Effector memory CD8-positive, alpha-beta T cell (primary cell): ENCODE measurements at regions not wholly inside any gene's neighbourhood (a gene's known extent, or its start where the extent isn't known, plus 50 kb on each side); places are given as distances from the start of the nearest gene placed in this dataset.
"Not testable (repeated sequence)": the region's sequence is repeated elsewhere in the genome, so short reads cannot be mapped to it uniquely, and the experiment has no call there.

Experiments
- ATAC-seq: fragments of 150-1000 bp; cut with Tn5 transposase; replicated peaks from 2 replicates; pipeline ENCODE4 v1.10.0; 2021; ENCODE audit warnings: mild to moderate bottlenecking, moderate library complexity
- DNase-seq, 3 experiments: peaks; one replicate each; pipeline ENCODE4 v3.0.0; 2021
- H3K27ac Mint-ChIP-seq, 2 donors: one replicate each; pipeline ENCODE4 v1.8.0; 2022; ENCODE audit warnings: mild to moderate bottlenecking in 2 of 2, mixed read lengths in 2 of 2, moderate library complexity in 2 of 2
- H3K27me3 Mint-ChIP-seq, 2 donors: one replicate each; pipeline ENCODE4 v1.8.0; 2022; ENCODE audit warnings: mixed read lengths in 2 of 2
- H3K36me3 Mint-ChIP-seq: one replicate; pipeline ENCODE4 v1.8.0; 2022; ENCODE audit warnings: mild to moderate bottlenecking, moderate library complexity, mixed read lengths; ENCODE audit not compliant: insufficient read depth
- H3K4me1 Mint-ChIP-seq, 2 donors: one replicate each; pipeline ENCODE4 v1.8.0; 2022; ENCODE audit warnings: low read depth in 2 of 2, mixed read lengths in 2 of 2
- H3K4me3 Mint-ChIP-seq, 2 donors: one replicate each; pipeline ENCODE4 v1.8.0; 2022; ENCODE audit warnings: mild to moderate bottlenecking in 2 of 2, mixed read lengths in 2 of 2, moderate library complexity in 2 of 2
- H3K9me3 Mint-ChIP-seq, 2 donors: one replicate each; pipeline ENCODE4 v1.8.0; 2022; ENCODE audit warnings: mixed read lengths in 2 of 2

GRCh38 chr7:119223930-119224329 lies 999.4 kb downstream of the ANKRD7 start:
- ATAC-seq (no peak), DNase-seq (no peak)
- Mint-ChIP-seq H3K27ac (no peak overlapping the region), H3K27me3 (no peaks in the 10 kb centered on the region), H3K9me3 (peaks cover 11 to 26% of the 10 kb centered on the region in 2 donors), H3K4me3 (no peak overlapping the region), H3K36me3 (no peaks in the 10 kb centered on the region), H3K4me1 (no peaks in the 10 kb centered on the region)

DNA sequence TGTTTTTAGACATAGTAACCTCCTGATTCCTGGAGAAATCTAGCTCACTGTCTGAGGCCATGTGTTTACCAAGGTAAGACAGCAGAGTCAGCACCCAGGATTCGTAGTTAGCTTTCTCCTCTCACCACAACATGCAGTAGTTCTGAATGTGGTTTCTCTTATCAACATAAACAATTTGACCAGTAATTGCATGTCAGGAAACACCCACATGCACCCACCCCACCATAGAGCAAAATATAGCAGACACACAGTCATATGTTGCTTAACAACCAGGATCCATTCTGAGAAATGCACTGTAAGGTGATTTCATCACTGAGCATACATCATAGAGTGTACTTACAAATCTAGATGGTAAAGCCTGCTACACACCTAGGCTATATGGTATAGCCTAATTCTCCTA lies 1004.0 kb downstream of the ANKRD7 start:
- peaks cover 3 to 21% of the 10 kb centered on the region in 2 donors for H3K9me3 Mint-ChIP-seq
- H3K27me3 Mint-ChIP-seq, result no peaks in the 10 kb centered on the region
- DNase-seq, result no peak
- ATAC-seq, result no peak
- no peak overlapping the region for H3K4me3 Mint-ChIP-seq
- no peak overlapping the region for H3K27ac Mint-ChIP-seq
- no peaks in the 10 kb centered on the region for H3K4me1 Mint-ChIP-seq
- no peaks in the 10 kb centered on the region for H3K36me3 Mint-ChIP-seq

DNA sequence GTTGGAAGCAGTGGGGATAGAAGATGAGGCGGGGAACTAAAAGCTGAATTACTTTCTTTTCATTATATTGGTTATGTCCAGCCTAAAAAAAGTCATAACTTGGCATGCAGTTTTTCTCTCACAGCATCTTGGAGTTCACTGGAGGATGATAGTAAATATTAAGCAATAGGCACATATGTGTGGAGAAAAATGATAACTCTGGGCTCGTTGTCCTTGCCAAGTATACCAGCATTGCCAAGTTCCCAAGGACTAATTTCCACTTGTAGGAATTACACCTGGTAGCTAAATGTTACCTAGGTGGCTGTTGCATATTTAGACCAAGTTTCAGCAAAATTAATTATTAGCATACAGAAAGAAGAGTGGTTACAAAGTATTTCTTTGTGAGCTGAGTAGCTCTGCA lies 1007.6 kb downstream of the ANKRD7 start:
- Mint-ChIP-seq H3K36me3 (no peaks in the 10 kb centered on the region), H3K27me3 (no peaks in the 10 kb centered on the region), H3K4me1 (no peaks in the 10 kb centered on the region), H3K4me3 (no peak overlapping the region), H3K9me3 (peaks cover 0 to 14% of the 10 kb centered on the region in 2 donors), H3K27ac (no peak overlapping the region)
- DNase-seq (no peak), ATAC-seq (no peak)

GRCh38 chr7:119233015-119233414 lies 1008.5 kb downstream of the ANKRD7 start:
- no peaks in the 10 kb centered on the region for H3K4me1 Mint-ChIP-seq
- H3K27ac Mint-ChIP-seq, result no peak overlapping the region
- DNase-seq, result no peak

DNA sequence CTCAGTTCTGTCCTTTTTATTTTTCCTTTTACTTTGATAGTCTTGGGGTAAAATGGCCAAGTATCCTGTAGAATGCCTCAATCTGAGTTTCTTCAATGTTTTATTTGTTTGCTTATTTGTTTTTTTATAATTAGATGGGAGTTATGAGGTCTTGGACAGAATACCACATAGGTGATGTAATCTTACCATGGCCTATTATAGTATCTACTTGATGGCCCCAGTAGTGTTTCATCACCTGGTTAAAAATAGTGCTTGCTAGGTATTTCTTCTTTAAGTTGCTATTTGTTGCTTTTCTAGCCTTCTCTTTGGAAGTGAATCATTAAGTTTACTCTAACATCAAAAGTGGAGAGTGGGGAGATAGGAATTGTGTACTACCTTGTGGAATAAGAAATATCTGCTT lies 1020.0 kb upstream of the KCND2 start:
- no peaks in the 10 kb centered on the region for H3K27me3 Mint-ChIP-seq
- no peak for DNase-seq
- no peak overlapping the region for H3K4me3 Mint-ChIP-seq
- ATAC-seq, result no peak
- H3K9me3 Mint-ChIP-seq, result peaks cover 2 to 6% of the 10 kb centered on the region in 2 donors
- no peaks in the 10 kb centered on the region for H3K36me3 Mint-ChIP-seq
- no peak overlapping the region for H3K27ac Mint-ChIP-seq
- H3K4me1 Mint-ChIP-seq, result no peaks in the 10 kb centered on the region

More at GRCh38 chr7:119233015-119233414, 1008.5 kb downstream of the ANKRD7 start:
- H3K4me3 Mint-ChIP-seq, result no peak overlapping the region
- H3K27me3 Mint-ChIP-seq, result no peaks in the 10 kb centered on the region
- H3K36me3 Mint-ChIP-seq, result no peaks in the 10 kb centered on the region
- H3K9me3 Mint-ChIP-seq, result peaks cover 0 to 8% of the 10 kb centered on the region in 2 donors
- no peak for ATAC-seq

- Mint-ChIP-seq H3K27ac (no peak overlapping the region), H3K9me3 (peaks cover 5 to 6% of the 10 kb centered on the region in 2 donors), H3K27me3 (no peaks in the 10 kb centered on the region), H3K4me1 (no peaks in the 10 kb centered on the region), H3K4me3 (no peak overlapping the region), H3K36me3 (no peaks in the 10 kb centered on the region)
- ATAC-seq (no peak), DNase-seq (no peak)
Observed at GRCh38 chr7:119254742-119255141, 1018.2 kb upstream of the KCND2 start.

DNA sequence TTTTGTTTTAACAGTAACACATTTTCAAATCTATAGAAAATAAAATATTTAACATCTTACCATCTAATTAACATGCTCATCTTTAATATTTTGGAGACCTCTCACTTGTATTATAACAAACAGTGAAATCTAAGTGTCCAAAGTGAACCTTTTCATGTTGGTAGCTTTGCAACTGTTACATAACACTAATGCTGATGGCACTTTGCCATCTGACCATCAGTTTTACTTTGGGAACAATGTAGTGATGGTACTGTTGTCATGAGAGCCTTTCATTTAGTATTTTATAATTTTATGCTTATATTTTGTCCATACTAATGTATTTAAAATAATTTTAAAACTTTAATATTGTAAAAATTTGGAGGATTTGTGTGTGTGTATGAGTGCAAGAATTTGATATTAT lies 1017.0 kb upstream of the KCND2 start:
- DNase-seq, result no peak
- Mint-ChIP-seq H3K27me3 (no peaks in the 10 kb centered on the region), H3K4me1 (no peaks in the 10 kb centered on the region), H3K27ac (no peak overlapping the region), H3K9me3 (peaks cover 5 to 6% of the 10 kb centered on the region in 2 donors), H3K4me3 (no peak overlapping the region), H3K36me3 (no peaks in the 10 kb centered on the region)
- ATAC-seq, result no peak

GRCh38 chr7:119256446-119257131 lies 1016.4 kb upstream of the KCND2 start:
- ATAC-seq (no peak), DNase-seq (no peak)
- no peaks in the 10 kb centered on the region for H3K4me1 Mint-ChIP-seq
- H3K27me3 Mint-ChIP-seq, result no peaks in the 10 kb centered on the region
- no peak overlapping the region for H3K27ac Mint-ChIP-seq
- no peak overlapping the region for H3K4me3 Mint-ChIP-seq
- H3K36me3 Mint-ChIP-seq, result no peaks in the 10 kb centered on the region
- H3K9me3 Mint-ChIP-seq, result peaks cover 5 to 6% of the 10 kb centered on the region in 2 donors

DNA sequence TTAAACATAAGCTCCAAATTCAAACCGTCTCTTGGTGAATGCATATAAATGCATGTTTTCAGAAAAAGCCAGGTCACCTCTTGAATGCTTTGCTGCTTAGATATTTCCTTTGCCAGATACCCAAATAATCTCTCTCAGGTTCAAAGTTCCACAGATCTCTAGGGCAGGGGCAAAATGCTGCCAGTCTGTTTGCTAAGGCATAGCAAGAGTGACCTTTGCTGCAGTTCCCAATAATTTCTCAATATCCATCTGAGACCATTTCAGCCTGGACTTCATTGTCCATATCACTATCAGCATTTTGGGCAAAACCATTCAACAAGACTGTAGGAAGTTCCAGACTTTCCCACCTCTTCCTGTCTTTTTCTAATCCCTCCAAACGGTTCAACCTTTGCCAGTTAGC lies 1006.2 kb upstream of the KCND2 start:
- H3K9me3 Mint-ChIP-seq, result peaks cover 10 to 22% of the 10 kb centered on the region in 2 donors
- not testable (repeated sequence) for ATAC-seq, H3K27me3 Mint-ChIP-seq, H3K4me3 Mint-ChIP-seq, H3K36me3 Mint-ChIP-seq, H3K27ac Mint-ChIP-seq, H3K4me1 Mint-ChIP-seq, DNase-seq

DNA sequence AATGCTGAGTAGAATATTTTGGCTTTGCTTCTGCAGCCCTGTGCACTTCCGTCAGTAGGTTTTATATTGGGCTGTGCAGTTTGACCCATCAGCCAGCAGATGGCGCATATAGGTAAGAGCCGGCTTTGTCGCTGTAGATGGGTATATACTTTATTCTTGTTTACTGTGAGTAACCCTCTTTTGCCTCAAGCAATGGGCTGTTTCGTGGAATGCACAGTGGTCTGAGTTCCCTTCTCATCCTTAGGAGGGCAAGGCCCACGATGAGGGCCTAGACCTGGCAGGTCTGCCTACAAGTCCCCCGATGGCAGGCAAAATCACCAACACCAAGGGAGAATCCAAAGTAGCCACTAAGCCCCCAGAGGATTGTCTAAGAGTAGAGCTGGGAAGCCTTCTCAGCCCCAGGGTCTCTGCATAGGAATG lies 1002.9 kb upstream of the KCND2 start:
- Mint-ChIP-seq H3K9me3 (peaks cover 11 to 26% of the 10 kb centered on the region in 2 donors), H3K36me3 (no peaks in the 10 kb centered on the region), H3K4me3 (no peak overlapping the region), H3K27me3 (no peaks in the 10 kb centered on the region), H3K27ac (no peak overlapping the region), H3K4me1 (no peaks in the 10 kb centered on the region)
- DNase-seq (no peak), ATAC-seq (no peak)

DNA sequence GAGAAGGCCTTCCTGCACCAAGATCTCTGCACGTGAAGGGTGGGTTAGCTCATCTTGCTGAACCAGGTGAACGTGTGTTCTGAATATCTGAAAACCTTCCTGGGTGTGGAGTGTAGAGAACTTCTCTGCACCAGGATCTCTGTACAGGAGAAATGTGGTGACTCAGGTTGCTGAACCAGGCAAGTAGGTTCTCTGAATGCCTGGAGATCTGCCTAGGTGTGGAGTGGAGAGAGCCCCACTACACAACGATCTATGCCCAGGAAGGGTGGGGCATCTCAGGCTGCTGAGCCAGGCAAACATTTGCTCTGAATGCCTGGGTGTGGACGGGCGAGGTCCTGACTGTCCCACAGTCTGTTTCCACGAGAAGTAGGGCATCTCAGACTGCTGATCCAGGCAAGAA lies 1002.3 kb upstream of the KCND2 start:
- no peak for DNase-seq
- no peak for ATAC-seq
- Mint-ChIP-seq H3K27ac (no peak overlapping the region), H3K4me1 (no peaks in the 10 kb centered on the region), H3K4me3 (no peak overlapping the region), H3K27me3 (no peaks in the 10 kb centered on the region), H3K9me3 (peaks cover 11 to 20% of the 10 kb centered on the region in 2 donors), H3K36me3 (no peaks in the 10 kb centered on the region)

GRCh38 chr7:119271147-119271779 lies 1001.7 kb upstream of the KCND2 start:
- H3K36me3 Mint-ChIP-seq, result no peaks in the 10 kb centered on the region
- no peak overlapping the region for H3K4me3 Mint-ChIP-seq
- H3K4me1 Mint-ChIP-seq, result no peaks in the 10 kb centered on the region
- no peak overlapping the region for H3K27ac Mint-ChIP-seq
- ATAC-seq (no peak), DNase-seq (no peak)
- H3K27me3 Mint-ChIP-seq, result no peaks in the 10 kb centered on the region
- H3K9me3 Mint-ChIP-seq, result peaks cover 11 to 14% of the 10 kb centered on the region in 2 donors

DNA sequence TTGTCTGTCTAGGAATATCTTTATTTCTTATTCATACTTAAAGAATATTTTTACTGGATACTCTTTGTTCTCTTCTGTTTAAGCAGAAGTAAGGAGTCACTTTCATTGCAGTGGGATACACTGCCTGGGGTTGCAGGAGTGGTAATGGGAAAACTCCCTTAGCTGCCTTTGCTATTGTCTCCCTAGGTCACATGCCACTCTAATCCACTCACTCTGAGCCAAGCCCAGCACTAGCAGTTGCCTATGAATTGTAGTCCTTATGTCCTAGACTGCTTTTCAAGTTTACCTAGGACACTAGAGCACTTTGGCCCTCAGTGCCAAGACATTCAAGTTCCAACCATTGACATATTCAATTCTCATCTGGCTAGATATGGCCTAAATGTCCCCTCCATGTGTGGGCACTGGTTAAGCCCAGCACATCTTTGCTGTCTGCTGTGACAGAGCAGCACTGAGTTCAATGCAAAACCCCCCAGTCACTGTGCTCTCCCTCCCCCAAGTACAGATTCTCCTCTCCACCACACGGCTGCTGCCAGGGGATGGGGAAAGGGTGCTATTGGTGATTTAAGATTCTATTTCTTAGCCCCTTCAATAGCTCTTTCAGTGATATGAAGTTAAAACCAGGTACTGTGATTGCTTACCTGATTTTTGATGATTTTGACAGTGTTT lies 991.7 kb upstream of the KCND2 start:
- Mint-ChIP-seq H3K36me3 (no peaks in the 10 kb centered on the region), H3K4me1 (no peaks in the 10 kb centered on the region), H3K27ac (no peak overlapping the region), H3K27me3 (no peaks in the 10 kb centered on the region), H3K9me3 (peaks cover 5 to 18% of the 10 kb centered on the region in 2 donors), H3K4me3 (no peak overlapping the region)
- ATAC-seq, result no peak
- no peak for DNase-seq

DNA sequence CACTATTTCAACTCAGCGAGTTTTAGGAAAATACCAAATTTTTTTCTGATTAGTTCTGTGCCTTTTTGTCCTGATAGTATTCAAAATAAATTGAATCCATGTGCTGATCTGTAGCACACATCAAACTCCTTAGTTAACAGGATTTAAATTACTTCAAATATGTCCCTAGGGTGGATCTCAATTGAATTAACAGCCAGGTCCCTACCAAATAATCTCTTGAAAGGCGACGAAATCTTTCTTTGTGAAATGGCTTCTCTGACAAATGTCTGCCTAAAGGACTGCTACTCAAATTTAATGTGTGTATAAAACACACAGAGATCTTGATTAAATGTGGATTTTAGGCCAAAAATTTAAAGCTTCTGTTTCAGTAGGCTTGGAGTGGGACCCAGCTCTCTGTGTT lies 989.6 kb upstream of the KCND2 start:
- no peak overlapping the region for H3K27ac Mint-ChIP-seq

More for the DNA sequence above, 989.6 kb upstream of the KCND2 start:
- Mint-ChIP-seq H3K4me1 (no peaks in the 10 kb centered on the region), H3K27me3 (no peaks in the 10 kb centered on the region), H3K4me3 (no peak overlapping the region), H3K9me3 (peaks cover 3 to 12% of the 10 kb centered on the region in 2 donors), H3K36me3 (no peaks in the 10 kb centered on the region)
- ATAC-seq, result no peak
- DNase-seq, result no peak
